ENCODE measurements at regions not wholly inside any gene's neighbourhood (a gene's known extent, or its start where the extent isn't known, plus 50 kb on each side); places are given as distances from the start of the nearest gene placed in this dataset.

GRCh38 chr2:196224756-196225155 is 53.4 kb upstream of the STK17B start:
- DNase-seq: no peak

GRCh38 chr2:196225213-196225612 is 53.8 kb upstream of the STK17B start:
- peak; percentile 61 for DNase-seq

GRCh38 chr2:196226058-196226706 is 54.8 kb upstream of the STK17B start:
- no peak for DNase-seq

- DNase-seq: no peak
Observed at GRCh38 chr2:196226707-196227065, 55.3 kb upstream of the STK17B start.

GRCh38 chr2:196229013-196229412 is 57.6 kb upstream of the STK17B start:
- DNase-seq: no peak

GRCh38 chr2:196230061-196230854 is 58.9 kb upstream of the STK17B start:
- DNase-seq: no peak

- peak; percentile 75 for DNase-seq
Observed at GRCh38 chr2:196233021-196233804, 61.8 kb upstream of the STK17B start.

GRCh38 chr2:196233805-196234475 is 62.6 kb upstream of the STK17B start:
- DNase-seq: no peak

GRCh38 chr2:196234672-196235071 is 63.3 kb upstream of the STK17B start:
- DNase-seq: peak; percentile 70

- no peak for DNase-seq
Observed at GRCh38 chr2:196238836-196239380, 67.5 kb upstream of the STK17B start.

- peak; percentile 40 for DNase-seq
Observed at GRCh38 chr2:196239622-196240587, 68.5 kb upstream of the STK17B start.

GRCh38 chr2:196241175-196241574 is 69.8 kb upstream of the STK17B start:
- DNase-seq: no peak

GRCh38 chr2:196242131-196242620 is 70.8 kb upstream of the STK17B start:
- peak; percentile 49 for DNase-seq

- no peak for DNase-seq
Observed at GRCh38 chr2:196244516-196244915, 73.1 kb upstream of the STK17B start.

- DNase-seq: no peak
Observed at GRCh38 chr2:196244966-196245365, 73.6 kb upstream of the STK17B start.

- no peak for DNase-seq
Observed at GRCh38 chr2:196245378-196246140, 74.2 kb upstream of the STK17B start.

- no peak for DNase-seq
Observed at GRCh38 chr2:196247114-196247975, 76.0 kb upstream of the STK17B start.

GRCh38 chr2:196247976-196248280 is 76.5 kb upstream of the STK17B start:
- DNase-seq: no peak

GRCh38 chr2:196248467-196249094 is 77.2 kb upstream of the STK17B start:
- no peak for DNase-seq

All from fibroblast of skin of right quadriceps (primary cell).